IMR-90 (cell line): ENCODE measurements at regions not wholly inside any gene's neighbourhood (a gene's known extent, or its start where the extent isn't known, plus 50 kb on each side); places are given as distances from the start of the nearest gene placed in this dataset.
"Not testable (repeated sequence)": the region's sequence is repeated elsewhere in the genome, so short reads cannot be mapped to it uniquely, and the experiment has no call there.

ENCODE experiments used
- ATAC-seq: fragments of 200-7000 bp; cut with Tn5 transposase; 2 replicates; pipeline ENCODE4 v1.9.1; 2020; ENCODE audit warnings: low read depth, mild to moderate bottlenecking, moderate library complexity
- BruUV-seq: library from RNA; stranded (reverse); fragments of 400-500 nt; replicated peaks from 2 replicates; lab custom pipeline; 2021; lab: Mats Ljungman, UMichigan
- CTCF ChIA-PET: fragments of 300-600 bp; formaldehyde crosslinking; extraction: SDS; loops from one replicate; lab custom pipeline; 2021; ENCODE audit warnings: antibody characterized with exemption; lab: Yijun Ruan, JAX
- POLR2A ChIA-PET: fragments of 300-600 bp; sonication (Branson Sonifier 250); formaldehyde crosslinking; loops from one replicate; lab custom pipeline; 2022; ENCODE audit warnings: antibody characterized with exemption; ENCODE audit not compliant: unreplicated experiment; lab: Charles Lee
- DNase-seq: peaks from one replicate; pipeline ENCODE4 v3.0.0; 2013
- H2AFZ ChIP-seq: replicated peaks from 2 replicates; pipeline ENCODE3; 2013; ENCODE audit warnings: low read length, mild to moderate bottlenecking; ENCODE audit not compliant: poor library complexity
- H2AK5ac ChIP-seq: 2 replicates; pipeline ENCODE4 v1.6.1; 2013; ENCODE audit warnings: low read depth, low read length, inconsistent platforms
- H2AK9ac ChIP-seq: replicated peaks from 2 replicates; pipeline ENCODE3; 2013; ENCODE audit warnings: mild to moderate bottlenecking, low read depth, low read length, moderate library complexity; ENCODE audit not compliant: poor library complexity
- H2BK120ac ChIP-seq: 2 replicates; pipeline ENCODE4 v1.6.1; 2013; ENCODE audit warnings: low read depth, low read length, inconsistent platforms
- H2BK15ac ChIP-seq: 3 replicates; pipeline ENCODE4 v1.6.1; 2013; ENCODE audit warnings: low read depth, low read length, inconsistent platforms
- H2BK20ac ChIP-seq: 2 replicates; pipeline ENCODE4 v1.6.1; 2013; ENCODE audit warnings: low read depth, mild to moderate bottlenecking, inconsistent platforms, low read length, moderate library complexity
- H2BK5ac ChIP-seq: 2 replicates; pipeline ENCODE4 v1.6.1; 2013; ENCODE audit warnings: mild to moderate bottlenecking, low read depth, low read length, inconsistent platforms; ENCODE audit not compliant: poor library complexity, severe bottlenecking
- H3K14ac ChIP-seq: replicated peaks from 2 replicates; pipeline ENCODE4 v1.6.1; 2013; ENCODE audit warnings: low read depth, low read length, inconsistent platforms
- H3K18ac ChIP-seq: 2 replicates; pipeline ENCODE4 v1.6.1; 2013; ENCODE audit warnings: low read depth, low read length, control low read depth
- H3K23ac ChIP-seq: 2 replicates; pipeline ENCODE4 v1.6.1; 2013; ENCODE audit warnings: low read depth, low read length, inconsistent platforms
- H3K27ac ChIP-seq: 2 replicates; pipeline ENCODE4 v1.5.1; 2013; ENCODE audit warnings: mild to moderate bottlenecking, control low read depth, low read length; ENCODE audit not compliant: insufficient read depth
- H3K27me3 ChIP-seq: 2 replicates; pipeline ENCODE4 v1.6.1; 2013; ENCODE audit warnings: low read length; ENCODE audit not compliant: control insufficient read depth, insufficient read depth
- H3K36me3 ChIP-seq: 2 replicates; pipeline ENCODE4 v1.6.1; 2013; ENCODE audit warnings: low read length, mixed read lengths; ENCODE audit not compliant: control insufficient read depth, insufficient read depth
- H3K4ac ChIP-seq: 2 replicates; pipeline ENCODE4 v1.6.1; 2013; ENCODE audit warnings: low read depth, low read length, inconsistent platforms
- H3K4me1 ChIP-seq: 2 replicates; pipeline ENCODE4 v1.6.1; 2013; ENCODE audit warnings: low read length, mixed read lengths; ENCODE audit not compliant: control insufficient read depth, insufficient read depth
- H3K4me2 ChIP-seq: 2 replicates; pipeline ENCODE4 v1.6.1; 2013; ENCODE audit warnings: low read depth, mild to moderate bottlenecking, control low read depth, low read length, moderate library complexity
- H3K4me3 ChIP-seq: 2 replicates; pipeline ENCODE4 v1.5.1; 2013; ENCODE audit warnings: low read depth, mild to moderate bottlenecking, control low read depth, low read length, moderate library complexity; ENCODE audit not compliant: insufficient read depth
- H3K56ac ChIP-seq: 2 replicates; pipeline ENCODE4 v1.6.1; 2013; ENCODE audit warnings: low read length, inconsistent platforms; ENCODE audit not compliant: insufficient read depth; ENCODE audit errors: extremely low read depth
- H3K79me1 ChIP-seq, 2 experiments: 2 replicates each; pipeline ENCODE4 v1.6.1; 2013; ENCODE audit warnings: low read length in 2 of 2, inconsistent platforms in 1 of 2, low read depth in 1 of 2
- H3K9ac ChIP-seq: 2 replicates; pipeline ENCODE4 v1.6.1; 2013; ENCODE audit warnings: low read depth, low read length, control low read depth
- H3K9me1 ChIP-seq: 2 replicates; pipeline ENCODE4 v1.6.1; 2013; ENCODE audit warnings: low read length, inconsistent platforms; ENCODE audit not compliant: insufficient read depth
- H3K9me3 ChIP-seq: 2 replicates; pipeline ENCODE4 v1.6.1; 2013; ENCODE audit warnings: low read length; ENCODE audit not compliant: control insufficient read depth, insufficient read depth
- H4K20me1 ChIP-seq: 2 replicates; pipeline ENCODE4 v1.6.1; 2013; ENCODE audit warnings: low read length, inconsistent platforms; ENCODE audit not compliant: insufficient read depth
- H4K5ac ChIP-seq: 2 replicates; pipeline ENCODE4 v1.6.1; 2013; ENCODE audit warnings: mild to moderate bottlenecking, low read depth, low read length, control low read depth
- H4K8ac ChIP-seq, 2 experiments: 2 replicates each; pipeline ENCODE4 v1.6.1; 2013; ENCODE audit warnings: low read depth in 2 of 2, low read length in 2 of 2, control low read depth in 1 of 2, inconsistent platforms in 1 of 2
- H4K91ac ChIP-seq: 2 replicates; pipeline ENCODE4 v1.6.1; 2013; ENCODE audit warnings: low read depth, low read length, inconsistent platforms; ENCODE audit not compliant: insufficient read depth
- dilution Hi-C: fragments of 300-500 bp; cut with HindIII; formaldehyde crosslinking; loops from one replicate; pipeline ENCODE4 v1.14.3; 2018; ENCODE audit warnings: low sequenced_read_pairs; ENCODE audit not compliant: unreplicated experiment
- in situ Hi-C: fragments of 300-500 bp; cut with MboI; formaldehyde crosslinking; loops from 3 replicates; pipeline ENCODE4 v1.14.3; 2019; ENCODE audit warnings: low sequenced_read_pairs, inconsistent platforms, mixed read lengths
- intact Hi-C: fragments of 100-400 bp; cut with micrococcal nuclease; formaldehyde crosslinking; loops from 2 replicates; pipeline ENCODE4 v1.10.0; 2022

GRCh38 chr9:92198237-92198636, 83.0 kb upstream of the SPTLC1 start:
- intact Hi-C loops, H3K18ac ChIP-seq, H3K23ac ChIP-seq, H2BK20ac ChIP-seq, ATAC-seq, H3K14ac ChIP-seq, H3K56ac ChIP-seq, H3K9me1 ChIP-seq, CTCF ChIA-PET, H3K4me2 ChIP-seq, BruUV-seq, H4K91ac ChIP-seq, H4K5ac ChIP-seq, in situ Hi-C loops, H3K27ac ChIP-seq, H3K9ac ChIP-seq, H3K9me3 ChIP-seq, H3K79me1 ChIP-seq, H2AK5ac ChIP-seq, H2AFZ ChIP-seq, H3K4me3 ChIP-seq, H4K8ac ChIP-seq, H2BK15ac ChIP-seq, H4K20me1 ChIP-seq, H2BK5ac ChIP-seq, H3K4me1 ChIP-seq, H2AK9ac ChIP-seq, H3K36me3 ChIP-seq, H3K27me3 ChIP-seq, DNase-seq, H3K4ac ChIP-seq, dilution Hi-C loops, POLR2A ChIA-PET, H2BK120ac ChIP-seq: not testable (repeated sequence)
